Liver (tissue), 8 donors: ENCODE measurements at regions not wholly inside any gene's neighbourhood (a gene's known extent, or its start where the extent isn't known, plus 50 kb on each side); places are given as distances from the start of the nearest gene placed in this dataset.
A peak's percentile ranks its signal among the peaks of the same experiment; 100 is the strongest.

Experiments
- DNase-seq: peaks from one replicate; pipeline ENCODE4 v3.0.0-alpha.2; 2017; ENCODE audit warnings: low spot score
- H3K27ac ChIP-seq, 2 donors: one replicate each; pipeline ENCODE4 v1.7.0; 2013; ENCODE audit warnings: inconsistent platforms in 2 of 2, low read length in 2 of 2, control low read depth in 1 of 2, low read depth in 1 of 2, mild to moderate bottlenecking in 1 of 2
- H3K27me3 ChIP-seq, 4 donors: one replicate each; pipeline versions ENCODE4 v1.6.1 to v1.7.0; 2013; ENCODE audit warnings: low read length in 3 of 4, inconsistent platforms in 1 of 4, mild to moderate bottlenecking in 1 of 4, moderate library complexity in 1 of 4; ENCODE audit not compliant: control insufficient read depth in 4 of 4, insufficient read depth in 4 of 4
- H3K36me3 ChIP-seq, 4 donors: one replicate each; pipeline versions ENCODE4 v1.6.1 to v1.7.0; 2013; ENCODE audit warnings: low read length in 3 of 4, mild to moderate bottlenecking in 3 of 4, low read depth in 1 of 4, moderate library complexity in 1 of 4; ENCODE audit not compliant: control insufficient read depth in 4 of 4, insufficient read depth in 3 of 4
- H3K4me1 ChIP-seq, 4 donors: one replicate each; pipeline versions ENCODE4 v1.6.1 to v1.7.0; 2013; ENCODE audit warnings: low read length in 3 of 4, mild to moderate bottlenecking in 3 of 4, moderate library complexity in 1 of 4; ENCODE audit not compliant: control insufficient read depth in 4 of 4, insufficient read depth in 4 of 4
- H3K4me3 ChIP-seq, 3 donors: one replicate each; pipeline versions ENCODE4 v1.6.1 to v1.7.0; 2013; ENCODE audit warnings: low read length in 3 of 3, control low read depth in 1 of 3, low read depth in 1 of 3, mild to moderate bottlenecking in 1 of 3
- H3K9ac ChIP-seq, 2 donors: one replicate each; pipeline ENCODE4 v1.7.0; 2013; ENCODE audit warnings: low read length in 2 of 2, mild to moderate bottlenecking in 2 of 2, moderate library complexity in 2 of 2, control low read depth in 1 of 2, low read depth in 1 of 2
- H3K9me3 ChIP-seq, 4 donors: one replicate each; pipeline versions ENCODE4 v1.6.1 to v1.7.0; 2013; ENCODE audit warnings: low read length in 3 of 4; ENCODE audit not compliant: control insufficient read depth in 4 of 4
- EGR1 ChIP-seq, 2 donors: IDR thresholded peaks; 2 replicates each; pipeline ENCODE4 v1.6.1; 2016 to 2018; ENCODE audit warnings: antibody characterized with exemption in 2 of 2, low read depth in 2 of 2
- FOXA1 ChIP-seq: IDR thresholded peaks from 2 replicates; pipeline ENCODE4 v1.6.1; 2016; ENCODE audit warnings: antibody characterized with exemption
- FOXA2 ChIP-seq: IDR thresholded peaks from 2 replicates; pipeline ENCODE4 v1.6.1; 2016; ENCODE audit warnings: antibody characterized with exemption
- GABPA ChIP-seq, 2 donors: IDR thresholded peaks in 1 of 2; conservative IDR thresholded peaks in 1 of 2; 2 replicates each; pipeline ENCODE4 v1.6.1; 2016; ENCODE audit warnings: antibody characterized with exemption in 2 of 2, mild to moderate bottlenecking in 1 of 2, moderate library complexity in 1 of 2
- HNF4A ChIP-seq, 2 donors: conservative IDR thresholded peaks; 2 replicates each; pipeline ENCODE4 v1.6.1; 2016; ENCODE audit warnings: antibody characterized with exemption in 2 of 2, mild to moderate bottlenecking in 2 of 2
- HNF4G ChIP-seq: IDR thresholded peaks from 2 replicates; pipeline ENCODE4 v1.6.1; 2016; ENCODE audit warnings: antibody characterized with exemption
- JUND ChIP-seq, 2 donors: IDR thresholded peaks; 2 replicates each; pipeline ENCODE4 v1.6.1; 2016; ENCODE audit warnings: antibody characterized with exemption in 2 of 2
- NR2F2 ChIP-seq: IDR thresholded peaks from 2 replicates; pipeline ENCODE4 v1.6.1; 2016; ENCODE audit warnings: antibody characterized with exemption
- RAD21 ChIP-seq, 2 donors: IDR thresholded peaks; 2 replicates each; pipeline ENCODE4 v1.6.1; 2016; ENCODE audit warnings: antibody characterized with exemption in 2 of 2, mild to moderate bottlenecking in 2 of 2
- RXRA ChIP-seq, 2 donors: IDR thresholded peaks; 2 replicates each; pipeline ENCODE4 v1.6.1; 2017 to 2018; ENCODE audit warnings: antibody characterized with exemption in 2 of 2, mild to moderate bottlenecking in 1 of 2
- SP1 ChIP-seq: IDR thresholded peaks from 2 replicates; pipeline ENCODE4 v1.6.1; 2018; ENCODE audit warnings: antibody characterized with exemption, mild to moderate bottlenecking
- TAF1 ChIP-seq: conservative IDR thresholded peaks from 2 replicates; pipeline ENCODE4 v1.6.1; 2016; ENCODE audit warnings: antibody characterized with exemption, mild to moderate bottlenecking
- YY1 ChIP-seq: IDR thresholded peaks from 2 replicates; pipeline ENCODE4 v1.6.1; 2016; ENCODE audit warnings: antibody characterized with exemption, mild to moderate bottlenecking
- WGBS: extraction: QIAGEN DNeasy Blood & Tissue Kit; methylation state at CpG from one replicate; pipeline ENCODE4 v1.1.7; 2013; 5-methylcytosine and 5-hydroxymethylcytosine counted together
- TF ChIP-seq, protein P1 (sequence below): IDR thresholded peaks from 2 replicates; pipeline ENCODE4 v1.6.1; 2016; ENCODE audit warnings: antibody characterized with exemption
- TF ChIP-seq, protein P2 (sequence below): IDR thresholded peaks from 2 replicates; pipeline ENCODE4 v1.6.1; 2016; ENCODE audit warnings: antibody characterized with exemption, mild to moderate bottlenecking
- TF ChIP-seq, protein P3 (sequence below): fragments of 150-350 bp; IDR thresholded peaks from 2 replicates; pipeline ENCODE4 v1.5.1; 2017; ENCODE audit warnings: improper control_type of control experiment, low read depth, low read length; ENCODE audit not compliant: missing input control
- TF ChIP-seq, protein P4 (sequence below): IDR thresholded peaks from 2 replicates; pipeline ENCODE4 v1.6.1; 2016; ENCODE audit warnings: antibody characterized with exemption
- TF ChIP-seq, protein P5 (sequence below): IDR thresholded peaks from 2 replicates; pipeline ENCODE4 v1.6.1; 2016; ENCODE audit warnings: antibody characterized with exemption
- donor health status: healthy.
- donor health status: healthy.
- donor health status: healthy.
- donor health status: healthy.
- donor health status: healthy.

DNA sequence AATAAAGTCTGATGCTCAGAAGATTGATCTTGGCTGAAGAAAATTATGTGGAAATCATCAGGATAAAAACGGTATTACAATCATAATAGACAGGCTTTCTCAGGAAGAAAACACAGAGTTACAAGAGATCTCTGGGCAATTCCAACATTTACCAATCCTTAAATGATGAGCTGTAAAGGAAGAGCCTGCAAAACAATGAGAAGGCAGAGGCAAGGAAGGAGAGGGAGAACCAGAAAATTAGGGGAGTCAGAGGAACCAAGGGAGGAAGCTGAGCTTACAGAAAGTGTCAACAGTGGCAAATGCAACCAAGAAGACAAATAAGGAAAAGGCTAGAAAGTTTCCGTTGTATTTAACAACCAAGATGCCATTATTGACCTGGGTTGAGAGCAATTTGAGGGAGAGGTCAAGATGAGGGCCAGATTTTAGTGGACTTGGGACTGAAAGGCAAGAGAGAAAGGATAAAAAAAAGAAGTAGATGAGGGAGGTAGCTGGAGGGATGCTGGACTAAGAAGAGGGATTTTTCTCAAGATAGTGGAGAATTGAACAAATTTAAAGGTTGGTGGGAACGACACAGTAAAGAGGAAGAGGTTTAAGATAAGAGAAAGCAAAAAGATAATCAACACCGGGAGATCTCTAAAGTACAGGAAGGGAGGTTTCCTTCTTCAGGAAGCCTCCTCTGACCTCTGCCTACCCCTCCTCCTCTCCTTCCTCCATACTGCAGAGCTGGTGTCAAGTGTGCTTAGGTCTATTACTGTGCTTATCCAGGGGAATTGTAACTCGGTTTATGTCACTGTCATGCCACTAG, 116.9 kb downstream of the DUSP6 start:
- DNase-seq = no peak
- Histone ChIP-seq H3K9me3 (no peaks in the 10 kb centered on the region), H3K9ac (no peak overlapping the region), H3K27ac (no peak overlapping the region), H3K4me1 (peaks cover 0 to 1% (median 0%) of the 10 kb centered on the region in 4 donors), H3K4me3 (no peak overlapping the region), H3K27me3 (no peaks in the 10 kb centered on the region), H3K36me3 (no peaks in the 10 kb centered on the region)
- TF ChIP-seq NR2F2 (peak; percentile 94), GABPA (IDR thresholded peaks at IDR 0.05 in 1 of 2, conservative IDR thresholded peaks at IDR 0.05 in 1 of 2) (no peak)
- TF ChIP-seq, protein P1, sequence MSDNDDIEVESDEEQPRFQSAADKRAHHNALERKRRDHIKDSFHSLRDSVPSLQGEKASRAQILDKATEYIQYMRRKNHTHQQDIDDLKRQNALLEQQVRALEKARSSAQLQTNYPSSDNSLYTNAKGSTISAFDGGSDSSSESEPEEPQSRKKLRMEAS = no peak
- WGBS = 40% methylated on average over 5 of the region's 5 CpGs

DNA sequence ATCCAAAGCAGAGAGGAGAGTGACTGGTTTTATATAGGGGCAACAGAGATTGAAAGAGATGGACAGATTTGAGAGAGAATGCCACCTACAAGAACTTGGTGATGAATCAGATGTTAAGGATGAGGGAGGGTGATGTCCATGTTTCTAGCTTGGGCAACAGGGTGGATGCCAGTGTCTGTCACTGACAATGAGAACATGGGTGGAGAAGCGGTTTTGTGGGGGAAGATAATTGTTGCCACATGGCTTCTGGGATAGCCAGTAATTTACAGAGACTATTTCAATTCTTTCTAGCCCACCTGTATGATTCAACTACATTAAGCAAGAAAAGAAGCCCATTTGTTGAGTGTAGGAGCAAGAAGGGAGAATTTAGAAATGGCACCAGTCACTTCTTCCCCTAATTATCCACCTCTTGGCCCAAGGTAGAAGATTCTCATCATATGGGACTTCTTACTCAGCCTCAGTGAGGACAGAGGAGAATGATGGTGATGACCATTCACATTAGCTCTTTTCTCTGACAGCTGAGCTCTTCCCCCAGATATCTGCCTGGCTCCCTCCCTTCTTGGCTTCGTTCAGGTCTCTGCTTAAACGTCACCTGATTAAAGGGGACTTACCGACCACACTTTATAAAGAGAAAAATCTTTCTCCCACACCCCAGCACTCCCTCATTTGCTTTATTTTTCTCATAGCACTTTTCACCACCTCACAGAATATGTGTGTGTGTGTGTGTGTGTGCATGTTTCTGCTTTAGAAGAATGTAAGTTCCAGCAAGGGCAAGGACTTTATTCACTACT, 117.8 kb downstream of the DUSP6 start:
- peaks cover 0 to 1% (median 0%) of the 10 kb centered on the region in 4 donors for H3K4me1 ChIP-seq
- WGBS = 89% methylated on average over 4 of the region's 4 CpGs
- H3K4me3 ChIP-seq = no peak overlapping the region
- no peak overlapping the region for H3K27ac ChIP-seq
- no peak overlapping the region for H3K9ac ChIP-seq
- no peaks in the 10 kb centered on the region for H3K36me3 ChIP-seq
- no peak for DNase-seq
- no peaks in the 10 kb centered on the region for H3K27me3 ChIP-seq
- no peaks in the 10 kb centered on the region for H3K9me3 ChIP-seq
- TF ChIP-seq, protein P1 = no peak
- TF ChIP-seq TAF1 = no peak
- TF ChIP-seq, protein P2, sequence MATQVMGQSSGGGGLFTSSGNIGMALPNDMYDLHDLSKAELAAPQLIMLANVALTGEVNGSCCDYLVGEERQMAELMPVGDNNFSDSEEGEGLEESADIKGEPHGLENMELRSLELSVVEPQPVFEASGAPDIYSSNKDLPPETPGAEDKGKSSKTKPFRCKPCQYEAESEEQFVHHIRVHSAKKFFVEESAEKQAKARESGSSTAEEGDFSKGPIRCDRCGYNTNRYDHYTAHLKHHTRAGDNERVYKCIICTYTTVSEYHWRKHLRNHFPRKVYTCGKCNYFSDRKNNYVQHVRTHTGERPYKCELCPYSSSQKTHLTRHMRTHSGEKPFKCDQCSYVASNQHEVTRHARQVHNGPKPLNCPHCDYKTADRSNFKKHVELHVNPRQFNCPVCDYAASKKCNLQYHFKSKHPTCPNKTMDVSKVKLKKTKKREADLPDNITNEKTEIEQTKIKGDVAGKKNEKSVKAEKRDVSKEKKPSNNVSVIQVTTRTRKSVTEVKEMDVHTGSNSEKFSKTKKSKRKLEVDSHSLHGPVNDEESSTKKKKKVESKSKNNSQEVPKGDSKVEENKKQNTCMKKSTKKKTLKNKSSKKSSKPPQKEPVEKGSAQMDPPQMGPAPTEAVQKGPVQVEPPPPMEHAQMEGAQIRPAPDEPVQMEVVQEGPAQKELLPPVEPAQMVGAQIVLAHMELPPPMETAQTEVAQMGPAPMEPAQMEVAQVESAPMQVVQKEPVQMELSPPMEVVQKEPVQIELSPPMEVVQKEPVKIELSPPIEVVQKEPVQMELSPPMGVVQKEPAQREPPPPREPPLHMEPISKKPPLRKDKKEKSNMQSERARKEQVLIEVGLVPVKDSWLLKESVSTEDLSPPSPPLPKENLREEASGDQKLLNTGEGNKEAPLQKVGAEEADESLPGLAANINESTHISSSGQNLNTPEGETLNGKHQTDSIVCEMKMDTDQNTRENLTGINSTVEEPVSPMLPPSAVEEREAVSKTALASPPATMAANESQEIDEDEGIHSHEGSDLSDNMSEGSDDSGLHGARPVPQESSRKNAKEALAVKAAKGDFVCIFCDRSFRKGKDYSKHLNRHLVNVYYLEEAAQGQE = no peak
- TF ChIP-seq, protein P3, sequence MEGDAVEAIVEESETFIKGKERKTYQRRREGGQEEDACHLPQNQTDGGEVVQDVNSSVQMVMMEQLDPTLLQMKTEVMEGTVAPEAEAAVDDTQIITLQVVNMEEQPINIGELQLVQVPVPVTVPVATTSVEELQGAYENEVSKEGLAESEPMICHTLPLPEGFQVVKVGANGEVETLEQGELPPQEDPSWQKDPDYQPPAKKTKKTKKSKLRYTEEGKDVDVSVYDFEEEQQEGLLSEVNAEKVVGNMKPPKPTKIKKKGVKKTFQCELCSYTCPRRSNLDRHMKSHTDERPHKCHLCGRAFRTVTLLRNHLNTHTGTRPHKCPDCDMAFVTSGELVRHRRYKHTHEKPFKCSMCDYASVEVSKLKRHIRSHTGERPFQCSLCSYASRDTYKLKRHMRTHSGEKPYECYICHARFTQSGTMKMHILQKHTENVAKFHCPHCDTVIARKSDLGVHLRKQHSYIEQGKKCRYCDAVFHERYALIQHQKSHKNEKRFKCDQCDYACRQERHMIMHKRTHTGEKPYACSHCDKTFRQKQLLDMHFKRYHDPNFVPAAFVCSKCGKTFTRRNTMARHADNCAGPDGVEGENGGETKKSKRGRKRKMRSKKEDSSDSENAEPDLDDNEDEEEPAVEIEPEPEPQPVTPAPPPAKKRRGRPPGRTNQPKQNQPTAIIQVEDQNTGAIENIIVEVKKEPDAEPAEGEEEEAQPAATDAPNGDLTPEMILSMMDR = no peak
- no peak for TF ChIP-seq GABPA (IDR thresholded peaks at IDR 0.05 in 1 of 2, conservative IDR thresholded peaks at IDR 0.05 in 1 of 2)
- TF ChIP-seq HNF4A (conservative IDR thresholded peaks at IDR 0.05) = no peak
- TF ChIP-seq RAD21 (IDR thresholded peaks at IDR 0.05) = no peak
- TF ChIP-seq HNF4G = no peak
- TF ChIP-seq SP1 = no peak
- TF ChIP-seq RXRA (IDR thresholded peaks at IDR 0.05) = no peak
- no peak for TF ChIP-seq YY1
- TF ChIP-seq, protein P4, sequence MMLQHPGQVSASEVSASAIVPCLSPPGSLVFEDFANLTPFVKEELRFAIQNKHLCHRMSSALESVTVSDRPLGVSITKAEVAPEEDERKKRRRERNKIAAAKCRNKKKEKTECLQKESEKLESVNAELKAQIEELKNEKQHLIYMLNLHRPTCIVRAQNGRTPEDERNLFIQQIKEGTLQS = no peak
- no peak for TF ChIP-seq FOXA2
- TF ChIP-seq, protein P5, sequence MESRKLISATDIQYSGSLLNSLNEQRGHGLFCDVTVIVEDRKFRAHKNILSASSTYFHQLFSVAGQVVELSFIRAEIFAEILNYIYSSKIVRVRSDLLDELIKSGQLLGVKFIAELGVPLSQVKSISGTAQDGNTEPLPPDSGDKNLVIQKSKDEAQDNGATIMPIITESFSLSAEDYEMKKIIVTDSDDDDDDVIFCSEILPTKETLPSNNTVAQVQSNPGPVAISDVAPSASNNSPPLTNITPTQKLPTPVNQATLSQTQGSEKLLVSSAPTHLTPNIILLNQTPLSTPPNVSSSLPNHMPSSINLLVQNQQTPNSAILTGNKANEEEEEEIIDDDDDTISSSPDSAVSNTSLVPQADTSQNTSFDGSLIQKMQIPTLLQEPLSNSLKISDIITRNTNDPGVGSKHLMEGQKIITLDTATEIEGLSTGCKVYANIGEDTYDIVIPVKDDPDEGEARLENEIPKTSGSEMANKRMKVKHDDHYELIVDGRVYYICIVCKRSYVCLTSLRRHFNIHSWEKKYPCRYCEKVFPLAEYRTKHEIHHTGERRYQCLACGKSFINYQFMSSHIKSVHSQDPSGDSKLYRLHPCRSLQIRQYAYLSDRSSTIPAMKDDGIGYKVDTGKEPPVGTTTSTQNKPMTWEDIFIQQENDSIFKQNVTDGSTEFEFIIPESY = no peak
- no peak for TF ChIP-seq JUND (IDR thresholded peaks at IDR 0.05)
- TF ChIP-seq FOXA1 = no peak
- no peak for TF ChIP-seq EGR1 (IDR thresholded peaks at IDR 0.05; ENCODE audit: low read depth in 2 of 2)
- TF ChIP-seq NR2F2 = no peak
